ENCODE measurements at regions not wholly inside any gene's neighbourhood (a gene's known extent, or its start where the extent isn't known, plus 50 kb on each side); places are given as distances from the start of the nearest gene placed in this dataset.
"Not testable (repeated sequence)": the region's sequence is repeated elsewhere in the genome, so short reads cannot be mapped to it uniquely, and the experiment has no call there.

DNA sequence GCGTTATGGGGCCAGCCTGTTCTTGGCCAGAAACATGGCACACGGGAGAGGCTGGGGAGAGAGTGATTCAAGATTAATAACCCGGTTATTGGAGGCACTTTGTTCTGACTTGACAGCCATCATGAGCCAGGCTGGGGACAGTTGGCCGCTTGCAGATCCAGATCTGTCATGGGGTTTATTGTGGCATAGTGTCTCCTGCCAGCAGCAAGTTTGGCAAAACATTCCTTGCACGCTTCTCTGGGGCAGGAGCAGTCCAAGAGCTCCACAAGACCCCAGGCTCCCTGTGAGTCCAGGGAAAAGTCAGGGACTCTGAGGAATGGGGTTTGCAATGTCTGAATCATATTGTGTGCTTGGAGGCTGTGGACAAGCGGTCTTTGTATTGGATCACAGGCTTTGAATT is 270.4 kb downstream of the MIAT start:
- no peak for DNase-seq (ENCODE audit: low read depth)

DNA sequence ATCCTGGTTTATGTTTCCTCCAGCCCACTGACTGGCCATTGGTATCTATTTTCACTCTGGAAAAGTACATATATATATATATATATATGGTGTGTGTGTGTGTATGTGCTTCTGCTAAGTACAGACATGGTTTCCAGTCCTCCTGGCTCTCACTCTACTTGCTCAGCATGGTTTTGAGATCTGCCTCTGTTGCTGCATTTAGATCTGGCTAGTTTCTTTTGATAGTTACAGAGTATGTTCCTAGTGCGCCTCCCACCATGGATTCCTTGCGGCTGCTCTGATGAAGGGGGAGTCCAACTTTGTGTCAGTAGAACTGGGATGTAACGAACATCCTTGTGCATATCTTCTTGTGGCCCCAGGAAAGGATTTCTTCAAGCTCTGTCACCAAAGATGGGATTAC is 274.1 kb downstream of the MIAT start:
- DNase-seq (ENCODE audit: low read depth): no peak

DNA sequence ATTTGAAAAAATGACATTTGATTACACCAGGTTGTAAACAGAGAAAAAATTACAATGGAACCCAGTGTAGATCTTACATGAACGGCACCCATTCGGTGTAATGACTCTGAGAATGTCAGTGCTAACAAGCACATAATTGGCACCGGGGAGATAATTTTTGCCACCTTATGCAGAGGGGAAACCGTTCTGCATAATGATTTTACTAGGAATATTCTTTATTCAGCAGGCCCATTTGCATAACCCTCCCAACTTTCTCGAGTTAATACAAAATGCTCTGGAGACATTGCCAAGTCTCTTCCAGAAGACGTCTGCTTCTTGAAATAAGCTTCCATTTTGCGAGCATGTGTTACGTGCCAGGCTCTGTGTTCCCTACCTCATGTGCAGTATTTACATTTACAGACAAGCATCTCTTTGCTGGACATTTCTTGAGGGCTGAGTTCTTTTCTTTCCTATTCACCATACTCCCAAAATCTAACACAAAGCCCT is 275.8 kb downstream of the MIAT start:
- no peak for DNase-seq (ENCODE audit: low read depth)

DNA sequence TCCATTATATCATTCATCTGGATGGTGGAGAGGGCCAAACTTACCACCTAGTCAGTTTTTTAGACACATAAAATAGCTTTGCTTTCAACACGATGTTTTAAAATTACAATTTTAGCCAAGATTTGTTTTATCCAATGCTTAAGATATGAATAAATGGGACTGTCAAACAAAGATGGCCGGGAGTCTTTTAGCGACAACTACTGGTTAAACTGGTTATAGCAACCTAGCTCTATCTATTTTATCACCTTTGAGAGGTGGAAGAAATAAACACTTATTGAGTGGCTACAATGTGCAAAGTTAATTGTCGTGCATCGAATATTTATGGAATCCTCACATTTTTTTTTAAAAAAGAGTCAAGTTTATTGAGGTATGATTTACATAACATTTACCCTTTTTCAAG is 279.8 kb downstream of the MIAT start:
- DNase-seq (ENCODE audit: low read depth): no peak

DNA sequence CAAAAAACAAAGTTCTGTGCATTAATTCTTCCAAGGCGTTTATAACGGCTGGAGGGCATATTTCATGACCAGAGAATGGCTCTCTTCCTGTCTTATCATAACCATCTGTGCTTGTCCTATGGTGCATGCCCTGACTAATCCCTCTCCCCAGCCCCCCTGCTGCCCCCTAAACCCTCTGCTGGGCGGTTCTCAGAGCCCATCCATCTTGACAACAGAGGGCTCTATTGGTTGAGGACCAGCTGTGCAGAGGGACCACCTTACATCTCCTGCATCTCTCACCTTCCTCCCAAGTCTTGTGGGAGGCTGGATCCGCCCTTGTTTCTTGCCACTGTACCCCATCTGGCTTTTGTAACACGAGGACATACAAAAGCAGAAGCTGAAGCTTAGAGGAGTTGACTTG is 282.1 kb downstream of the MIAT start:
- DNase-seq (ENCODE audit: low read depth): no peak

DNA sequence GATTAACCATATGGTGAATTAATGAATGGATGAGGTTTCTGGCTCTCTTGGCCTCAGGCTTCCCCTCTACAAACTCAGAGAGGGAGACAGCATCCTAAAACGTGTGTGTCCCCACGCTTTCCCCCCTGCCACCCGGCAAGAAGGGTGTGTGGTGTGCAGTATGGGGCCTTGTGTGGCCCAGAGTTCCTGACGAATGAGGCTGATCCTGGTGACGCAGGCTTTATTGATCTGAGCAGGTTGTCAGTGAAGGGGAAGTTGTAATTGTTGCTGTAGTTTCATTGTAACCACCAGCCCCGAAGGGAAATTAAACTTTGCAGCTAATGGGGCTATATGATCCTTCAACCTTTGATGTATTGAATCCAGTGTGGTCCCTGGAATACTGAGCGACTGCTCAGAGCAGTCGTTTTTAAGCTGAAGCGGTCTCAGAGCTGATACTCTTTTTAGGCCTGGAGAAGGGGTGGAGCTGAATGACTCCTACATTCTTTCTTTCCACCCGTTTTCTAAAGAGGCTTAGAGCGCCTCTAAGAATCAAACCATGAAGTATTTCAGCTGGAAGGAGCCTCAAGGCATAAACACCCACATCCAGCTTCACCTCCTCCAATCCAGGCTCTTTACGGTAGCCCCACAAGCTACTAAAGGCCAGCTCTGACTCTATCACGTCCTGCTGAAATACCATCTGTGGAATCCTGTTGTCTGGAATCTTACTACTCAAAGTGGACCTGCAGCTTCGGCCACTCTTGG is 284.7 kb downstream of the MIAT start:
- no peak for DNase-seq (ENCODE audit: low read depth)

DNA sequence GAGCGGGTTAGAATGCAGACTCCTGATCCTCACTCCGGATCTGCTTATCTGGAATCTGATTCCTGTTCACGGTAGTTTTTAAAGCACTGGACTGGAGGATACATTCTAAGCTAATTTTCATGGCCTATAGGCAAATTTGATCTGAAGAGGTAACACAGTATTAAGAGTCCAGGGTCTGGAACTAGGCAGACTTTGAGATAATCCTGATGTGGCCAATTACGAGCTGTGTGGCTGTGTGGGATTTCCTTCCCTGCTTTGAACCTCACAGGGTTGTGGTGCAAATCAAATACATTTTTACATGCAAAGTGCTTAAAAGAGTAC is 285.2 kb downstream of the MIAT start:
- DNase-seq (ENCODE audit: low read depth): no peak

DNA sequence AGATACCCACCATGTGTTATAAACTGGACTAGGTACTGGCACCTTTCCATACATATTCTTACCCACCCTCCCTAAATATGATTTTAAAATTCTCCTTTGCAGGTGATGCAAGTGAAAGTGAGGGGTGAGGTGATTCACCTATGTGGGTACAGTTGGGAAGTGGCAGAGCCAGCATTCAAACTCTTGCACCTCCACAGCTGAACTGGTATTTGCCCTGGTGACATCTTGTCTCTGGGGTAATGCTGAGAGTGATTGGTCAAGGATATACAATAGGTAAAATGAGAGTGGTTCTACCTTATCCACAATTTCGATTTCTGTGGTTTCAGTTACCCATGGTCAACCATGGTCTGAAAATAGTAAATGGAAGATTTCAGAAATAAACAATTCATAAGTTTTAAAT is 288.2 kb downstream of the MIAT start:
- no peak for DNase-seq (ENCODE audit: low read depth)

DNA sequence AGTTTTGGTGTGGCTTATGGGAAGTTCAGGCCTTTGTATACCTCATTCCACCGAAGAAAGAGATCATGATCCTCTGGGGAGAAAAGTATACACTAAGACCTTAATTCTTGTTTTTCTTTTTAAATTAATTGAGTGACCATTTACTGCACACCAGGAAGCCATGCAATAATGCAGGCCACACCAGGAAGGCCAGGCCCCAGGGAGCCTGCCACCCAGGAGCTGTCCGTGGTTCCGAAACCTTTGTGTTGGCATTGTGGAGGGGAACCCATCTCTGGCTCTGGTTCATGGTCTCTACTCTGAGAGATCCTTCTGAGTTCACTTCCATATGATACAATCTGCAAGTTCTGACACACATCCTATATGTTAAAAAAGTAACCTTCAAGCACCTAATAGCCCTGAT is 291.8 kb downstream of the MIAT start:
- no peak for DNase-seq (ENCODE audit: low read depth)

DNA sequence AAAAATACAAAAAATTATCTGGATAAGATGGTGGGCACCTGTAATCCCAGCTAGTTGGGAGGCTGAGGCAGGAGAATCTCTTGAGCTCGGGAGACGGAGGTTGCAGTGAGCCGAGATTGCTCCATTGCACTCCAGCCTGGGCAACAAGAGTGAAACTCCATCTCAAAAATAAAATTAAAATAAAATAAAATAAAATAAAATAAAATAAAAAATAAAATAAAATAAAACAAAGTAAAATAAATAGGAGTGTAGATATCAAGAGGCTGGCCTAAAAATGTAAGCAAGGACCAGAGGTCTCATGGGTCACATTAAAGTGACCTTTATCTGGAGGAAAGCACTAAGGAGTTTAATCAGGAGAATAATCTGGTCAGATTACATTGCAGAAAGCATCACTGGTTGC is 293.8 kb downstream of the MIAT start:
- not testable (repeated sequence) for DNase-seq (ENCODE audit: low read depth)

DNA sequence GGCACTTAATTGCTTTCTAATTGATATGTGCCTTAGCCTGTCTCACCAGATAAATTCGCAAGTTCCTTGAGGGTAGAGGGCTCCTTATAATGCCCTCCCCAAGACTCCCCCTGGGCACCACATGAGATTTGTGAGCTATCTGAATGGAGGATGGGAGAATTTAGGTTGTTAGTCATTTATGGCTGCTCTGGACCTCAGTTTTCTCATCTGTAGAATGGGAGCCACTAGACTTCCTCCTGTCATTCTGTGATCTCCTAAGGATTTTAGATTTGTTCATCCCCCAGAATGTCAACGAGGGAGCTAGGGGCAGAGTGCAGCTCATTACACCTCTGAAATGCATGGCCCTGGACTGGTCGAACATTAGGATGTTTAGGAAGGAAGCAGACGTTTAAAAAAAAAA is 294.6 kb downstream of the MIAT start:
- no peak for DNase-seq (ENCODE audit: low read depth)

DNA sequence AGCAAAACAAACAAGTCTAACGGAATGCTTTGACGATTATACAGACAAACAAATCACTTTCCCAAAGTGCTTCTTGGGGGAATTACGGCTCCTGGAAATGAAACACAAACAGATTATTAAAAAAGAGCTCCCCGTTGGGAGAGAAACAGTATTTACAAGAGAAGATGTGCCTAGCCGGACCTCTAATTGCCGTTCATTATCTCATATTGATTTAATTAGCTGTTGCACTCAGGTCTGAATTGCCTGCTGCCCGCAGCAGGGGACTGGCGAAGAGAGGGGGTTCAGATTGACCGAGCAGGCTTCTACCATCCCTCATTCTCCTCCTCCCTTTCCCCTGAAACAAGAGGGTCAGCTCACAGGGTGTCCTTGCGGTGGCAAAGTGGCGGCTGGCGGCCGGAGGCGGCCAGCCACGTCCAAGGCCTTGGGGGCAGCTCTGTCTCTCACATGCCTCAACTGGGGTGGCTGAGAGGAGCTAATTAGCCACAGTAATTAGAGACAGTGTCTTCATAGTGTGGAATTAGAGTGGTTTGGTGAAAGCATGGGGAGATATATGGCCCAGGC is 295.1 kb downstream of the MIAT start:
- no peak for DNase-seq (ENCODE audit: low read depth)

DNA sequence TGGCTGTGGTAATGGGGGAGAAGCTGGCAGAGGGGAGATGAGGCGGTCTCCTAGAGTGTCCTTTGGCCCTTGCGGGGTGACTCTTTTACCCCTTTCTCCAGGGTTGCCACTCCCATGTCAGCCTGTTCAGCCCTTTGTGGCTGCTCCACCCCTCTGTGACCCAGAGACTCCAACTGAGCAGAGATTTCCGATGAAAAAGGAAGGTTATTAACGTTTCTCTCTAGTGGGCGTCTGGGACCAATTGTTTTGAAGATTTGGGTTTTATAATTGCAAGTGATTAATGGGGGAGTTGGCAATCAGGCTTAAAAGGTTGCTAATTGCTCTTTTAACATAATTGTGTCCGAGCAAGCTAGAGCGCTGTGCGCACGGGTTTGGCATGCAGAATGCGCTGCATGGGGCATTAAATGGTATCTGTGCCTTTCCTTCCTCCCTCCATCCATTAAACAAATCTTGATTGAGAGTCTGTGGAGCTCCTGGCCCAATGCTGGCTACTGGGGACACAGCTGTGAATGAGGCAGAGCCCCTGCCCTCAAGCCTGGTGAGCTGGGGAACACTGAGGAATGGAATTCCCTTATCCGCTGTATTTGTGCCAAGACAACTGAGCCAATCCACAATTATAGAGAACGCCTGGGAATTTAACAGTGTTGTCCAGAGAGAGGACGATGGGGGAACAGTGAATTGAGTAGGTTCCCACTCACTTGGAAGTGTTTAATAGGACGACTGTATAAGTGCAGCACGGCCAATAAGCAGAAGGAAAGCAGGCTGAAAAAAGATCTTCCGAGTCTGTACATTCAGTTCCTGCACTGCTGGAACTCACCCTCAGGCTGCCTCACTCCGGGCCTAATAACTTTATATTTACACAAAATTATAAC is 295.9 kb downstream of the MIAT start:
- DNase-seq (ENCODE audit: low read depth): no peak

DNA sequence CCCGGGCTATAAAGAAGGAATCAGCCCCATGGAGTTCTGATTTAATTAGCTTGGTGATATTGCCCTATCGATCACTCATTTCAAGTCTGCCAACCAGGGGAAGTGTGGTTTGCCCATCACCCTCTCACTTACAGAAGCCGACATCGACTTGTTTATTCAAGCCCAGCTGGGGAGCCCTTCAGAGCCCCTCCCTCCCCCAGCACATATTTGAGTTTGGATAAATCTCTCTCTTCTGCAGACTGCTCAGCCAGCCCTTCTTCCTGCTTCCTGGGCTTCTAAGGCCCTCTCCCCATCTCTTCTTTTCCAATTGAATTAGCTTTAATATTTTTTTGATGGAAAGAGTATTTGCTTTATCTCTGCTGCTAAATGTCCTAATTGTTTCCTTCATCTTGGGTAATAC is 299.0 kb downstream of the MIAT start:
- no peak for DNase-seq (ENCODE audit: low read depth)

DNA sequence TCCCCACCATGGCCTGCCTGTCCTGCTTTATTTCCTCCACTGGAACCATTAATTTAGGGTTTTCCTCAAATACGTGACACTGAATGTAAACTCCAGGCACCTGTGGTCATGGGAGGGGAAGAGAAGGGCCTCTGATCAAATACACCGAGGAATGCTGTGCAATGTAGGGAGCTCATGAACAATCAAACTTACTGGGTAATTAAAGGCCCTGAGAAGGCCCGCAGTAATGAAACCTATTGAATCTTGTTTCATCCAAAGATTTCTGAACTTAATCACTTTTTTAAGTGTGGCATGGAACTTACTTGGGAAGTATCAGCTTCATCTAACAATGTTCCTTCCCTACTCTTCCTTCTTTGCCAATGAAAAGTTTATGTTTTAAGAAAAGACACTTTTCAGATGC is 299.8 kb downstream of the MIAT start:
- no peak for DNase-seq (ENCODE audit: low read depth)

DNA sequence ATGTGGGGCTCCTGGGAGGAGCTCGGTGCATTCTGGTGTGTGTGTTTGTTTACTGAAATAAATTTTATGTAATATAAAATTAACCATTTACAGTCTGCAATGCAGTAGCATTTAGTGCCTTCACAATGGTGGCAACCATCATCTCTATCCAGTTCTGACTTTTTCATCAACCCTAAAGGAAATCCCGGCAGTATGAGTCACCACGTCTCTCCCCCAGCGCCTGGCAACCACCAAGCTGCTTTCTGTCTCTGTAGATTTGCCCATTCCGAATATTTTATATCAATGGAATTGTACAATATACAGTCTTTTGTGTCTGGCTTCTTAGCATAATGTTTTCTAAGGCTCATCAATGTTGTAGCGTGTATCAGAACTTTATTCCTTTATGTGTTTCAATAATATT is 300.5 kb downstream of the MIAT start:
- DNase-seq (ENCODE audit: low read depth): no peak

DNA sequence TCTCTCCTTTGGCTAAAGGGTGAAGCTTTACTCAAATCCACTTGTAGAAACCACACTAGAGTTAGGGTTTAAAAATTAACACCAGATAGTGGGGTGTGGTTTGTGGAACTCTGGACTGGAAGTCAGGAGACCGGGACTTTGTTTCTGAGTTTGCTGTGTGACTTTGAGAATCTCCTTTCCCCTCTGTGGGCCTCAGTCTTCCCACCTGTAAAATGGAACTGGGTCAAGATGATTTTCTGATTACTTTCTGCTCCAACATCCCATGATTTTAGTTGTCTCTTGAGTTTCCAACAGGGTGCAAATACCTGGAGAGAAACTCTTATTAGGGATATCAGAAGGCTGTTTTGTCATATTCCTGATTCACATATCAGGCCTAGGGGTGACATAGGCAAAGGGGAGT is 301.0 kb downstream of the MIAT start:
- DNase-seq (ENCODE audit: low read depth): no peak

DNA sequence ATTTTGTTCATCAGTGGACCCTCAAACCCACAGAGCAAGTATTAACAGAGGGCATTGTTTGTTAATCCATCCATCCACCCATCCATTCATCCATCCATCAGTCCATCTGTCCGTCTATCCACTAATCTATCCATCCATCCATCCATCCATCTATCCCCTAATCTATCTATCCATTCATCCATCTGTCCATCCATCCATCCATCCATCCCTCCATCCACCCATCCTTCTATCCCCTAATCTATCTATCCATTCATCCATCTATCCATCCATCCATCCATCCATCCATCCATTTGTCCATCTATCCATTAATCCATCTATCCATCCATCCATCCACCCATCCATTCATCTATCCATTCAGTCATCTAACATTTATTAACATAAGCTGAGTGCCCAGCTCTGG is 307.3 kb downstream of the MIAT start:
- no peak for DNase-seq (ENCODE audit: low read depth)

DNA sequence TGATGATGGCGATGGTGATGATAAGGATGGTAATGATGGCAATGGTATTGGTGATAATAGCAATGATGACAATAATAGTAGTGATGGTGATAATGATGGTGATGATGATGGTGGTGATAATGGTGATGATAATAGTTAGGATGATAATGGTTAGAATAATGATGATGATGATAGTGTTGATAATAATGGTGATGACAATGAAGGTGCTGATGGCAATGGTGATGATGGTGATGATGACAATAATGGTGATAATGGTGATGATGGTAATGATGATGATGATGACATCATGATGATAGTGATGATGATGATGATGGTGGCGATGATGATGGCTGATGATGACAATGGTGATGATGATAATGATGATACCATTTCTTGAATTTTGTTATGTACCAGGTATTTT is 309.9 kb downstream of the MIAT start:
- no peak for DNase-seq (ENCODE audit: low read depth)

DNA sequence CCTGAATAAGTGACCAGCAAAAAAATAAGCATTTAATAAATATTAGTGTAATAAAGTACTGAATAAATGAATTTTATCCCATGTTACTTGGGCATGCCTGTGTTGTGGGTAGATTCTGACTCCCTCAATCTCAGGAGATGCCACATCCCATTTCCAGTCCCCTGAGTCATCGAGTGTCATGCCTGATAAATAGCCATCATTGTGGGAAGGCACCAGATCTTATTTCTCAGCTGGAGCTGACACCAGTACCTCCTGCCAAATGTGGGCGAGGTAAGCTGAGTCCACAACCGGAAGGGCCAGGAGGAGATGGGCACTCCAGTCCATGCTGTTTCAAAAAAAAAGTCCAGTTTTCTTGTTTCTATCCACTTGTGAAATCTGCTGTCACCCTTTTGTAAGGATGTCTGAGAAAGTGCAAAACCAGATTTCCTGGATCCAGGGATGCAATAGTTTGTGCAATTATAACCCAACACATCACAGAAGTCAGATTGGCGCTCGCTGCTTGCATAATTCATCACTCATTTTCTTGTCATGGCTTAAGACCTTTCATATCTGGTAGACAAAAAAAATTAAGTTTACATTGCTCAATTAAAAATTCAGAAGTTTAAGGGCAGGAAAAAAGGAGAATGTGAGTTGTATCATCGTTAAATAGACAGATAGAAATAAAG is 311.6 kb downstream of the MIAT start:
- no peak for DNase-seq (ENCODE audit: low read depth)

DNA sequence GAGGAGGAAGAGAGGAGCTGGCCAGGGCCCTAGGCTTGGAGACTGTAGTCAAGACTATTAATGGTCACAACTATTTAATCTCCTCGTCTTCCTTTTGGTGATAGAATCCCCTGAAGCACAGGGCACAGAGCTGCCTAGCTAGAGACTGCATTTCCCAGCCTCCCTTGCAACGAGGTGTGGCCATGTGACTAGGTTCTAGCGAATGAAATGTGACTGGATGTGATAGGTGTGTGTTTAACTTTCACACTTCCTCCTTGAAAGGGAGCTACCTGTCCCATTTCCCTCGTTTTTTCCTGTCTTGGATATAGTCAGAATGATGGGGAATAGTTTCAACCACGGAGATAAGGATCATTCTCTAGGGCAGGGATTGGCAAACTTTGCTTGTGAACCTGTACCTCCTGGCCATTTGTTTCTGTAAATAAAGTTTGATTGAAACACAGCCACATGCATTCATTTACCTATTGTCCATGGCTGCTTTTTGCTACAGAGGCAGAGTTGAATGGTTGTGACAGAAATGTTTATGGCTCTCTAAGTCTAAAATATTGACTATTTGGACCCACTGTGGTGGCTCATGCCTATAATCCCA is 313.5 kb downstream of the MIAT start:
- no peak for DNase-seq (ENCODE audit: low read depth)

DNA sequence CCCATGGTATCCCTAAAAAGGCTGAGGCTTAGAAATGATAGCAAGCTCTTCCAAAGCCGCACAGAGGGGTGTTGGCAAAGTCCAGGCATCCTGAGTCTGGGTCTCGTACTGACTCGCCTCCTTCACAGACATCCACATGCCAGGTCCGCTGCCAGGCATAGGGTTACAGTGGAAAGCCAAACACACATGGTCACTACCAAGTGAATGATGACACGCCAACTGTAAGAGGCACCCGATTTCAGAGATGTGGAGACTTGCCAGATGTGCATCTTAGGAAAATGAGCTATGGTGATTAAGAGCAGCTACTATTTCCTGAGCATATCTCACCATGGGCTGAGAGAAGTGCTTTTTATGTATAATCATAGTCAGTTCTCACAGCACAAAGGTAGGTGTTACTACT is 314.9 kb downstream of the MIAT start:
- no peak for DNase-seq (ENCODE audit: low read depth)

Measured in activated gamma-delta T cell treated with anti-CD3 and anti-CD28 coated beads, Interleukin-2, amount 50 U/mL, for 16 hours (primary cell).